NCI-H748 (cell line): ENCODE measurements at regions not wholly inside any gene's neighbourhood (a gene's known extent, or its start where the extent isn't known, plus 50 kb on each side); places are given as distances from the start of the nearest gene placed in this dataset.
"Not testable (repeated sequence)": the region's sequence is repeated elsewhere in the genome, so short reads cannot be mapped to it uniquely, and the experiment has no call there.

Source experiments
- DNase-seq: peaks from one replicate; lab custom pipeline; 2025; ENCODE audit not compliant: unreplicated experiment; lab: John Stamatoyannopoulos, UW

DNA sequence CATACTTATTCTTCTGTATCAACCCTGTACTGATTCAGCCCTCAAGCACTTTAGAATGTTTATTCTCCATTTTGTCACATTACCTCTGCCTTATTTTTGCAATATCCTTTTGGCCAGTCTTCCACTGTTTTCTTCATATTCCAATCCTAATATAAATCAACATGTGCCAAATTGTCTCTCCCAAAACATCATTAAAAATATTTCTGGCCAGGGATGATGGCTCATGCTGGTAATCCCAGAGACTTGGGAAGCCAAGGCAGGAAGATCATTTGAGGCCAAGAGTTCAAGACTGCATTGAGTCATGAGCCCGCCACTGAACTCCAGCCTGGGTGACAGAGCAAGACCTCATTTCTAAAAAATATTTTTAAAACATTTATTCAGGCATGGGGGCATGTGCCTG lies 641.4 kb upstream of the CBLB start:
- DNase-seq, result no peak

DNA sequence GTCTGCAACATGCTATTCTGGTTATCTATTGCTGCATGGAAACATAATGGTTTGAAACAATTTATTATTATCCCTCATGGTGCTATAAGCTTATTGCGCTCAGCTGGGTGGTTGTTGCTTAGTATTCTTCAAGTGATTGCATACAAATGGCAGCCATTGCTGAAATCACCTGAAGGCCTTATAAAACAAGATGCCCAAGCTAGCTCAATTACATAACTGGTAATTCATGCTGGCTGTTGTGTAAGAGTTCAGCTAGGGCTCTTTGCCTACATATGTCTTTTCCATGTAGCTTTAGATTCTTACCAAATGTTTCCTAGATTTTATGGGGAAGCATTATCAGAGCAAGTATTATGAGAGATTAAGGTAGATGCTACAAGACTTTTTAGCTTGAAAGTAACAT lies 644.0 kb upstream of the CBLB start:
- DNase-seq, result no peak

DNA sequence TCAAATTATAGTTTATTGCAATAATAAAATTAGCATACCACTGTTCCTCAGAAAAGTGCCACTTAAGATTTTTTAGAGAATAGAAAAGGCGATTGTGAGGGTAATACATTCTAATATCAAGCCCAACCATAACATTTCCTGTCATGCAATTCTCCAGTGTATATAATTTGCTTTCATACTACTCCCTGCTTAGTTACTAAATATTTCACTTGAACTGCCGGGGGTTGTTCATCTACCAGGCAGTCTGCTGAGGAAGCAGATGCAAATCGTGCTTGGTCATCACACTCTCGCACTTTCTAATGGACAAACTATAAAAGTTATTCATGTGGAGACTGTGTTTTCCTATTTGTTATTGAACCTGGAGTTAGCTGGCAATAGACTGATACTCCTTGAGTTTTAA lies 645.6 kb upstream of the CBLB start:
- DNase-seq, result no peak

DNA sequence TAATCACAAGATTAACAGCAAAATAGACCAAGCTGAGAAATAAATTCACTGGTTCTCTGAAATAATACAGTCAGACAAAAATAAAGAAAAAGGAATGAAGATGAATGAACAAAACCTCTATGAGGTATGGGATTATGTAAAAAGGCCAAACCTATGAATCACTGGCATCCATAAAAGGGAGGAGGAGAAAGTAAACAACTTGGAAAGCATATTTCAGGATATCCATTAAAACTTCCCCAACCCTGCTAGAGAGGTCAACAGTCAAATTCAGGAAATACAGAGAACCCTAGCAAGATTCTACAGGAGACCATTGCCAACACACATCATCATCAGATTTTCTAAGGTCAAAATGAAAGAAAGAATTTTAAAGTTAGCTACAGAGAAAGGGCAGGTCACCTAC lies 649.7 kb upstream of the CBLB start:
- no peak for DNase-seq

DNA sequence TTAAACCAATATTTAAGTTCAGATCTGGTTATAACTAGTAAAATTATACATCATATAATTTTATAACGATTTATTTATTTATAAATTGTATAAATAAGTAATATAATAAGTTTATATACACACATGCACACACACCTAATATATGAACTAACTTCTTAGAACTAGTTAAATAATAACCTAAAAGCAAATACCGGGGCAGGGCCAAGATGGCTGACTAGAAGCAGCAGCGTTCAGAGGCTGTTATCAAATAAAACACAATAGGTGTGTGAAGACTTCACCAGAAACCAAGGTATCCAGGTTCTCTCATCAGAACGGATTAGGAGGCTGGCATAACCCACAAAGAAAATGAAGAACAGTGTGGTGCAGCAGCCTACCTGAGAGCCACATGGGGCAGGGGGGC lies 653.6 kb upstream of the CBLB start:
- no peak for DNase-seq

DNA sequence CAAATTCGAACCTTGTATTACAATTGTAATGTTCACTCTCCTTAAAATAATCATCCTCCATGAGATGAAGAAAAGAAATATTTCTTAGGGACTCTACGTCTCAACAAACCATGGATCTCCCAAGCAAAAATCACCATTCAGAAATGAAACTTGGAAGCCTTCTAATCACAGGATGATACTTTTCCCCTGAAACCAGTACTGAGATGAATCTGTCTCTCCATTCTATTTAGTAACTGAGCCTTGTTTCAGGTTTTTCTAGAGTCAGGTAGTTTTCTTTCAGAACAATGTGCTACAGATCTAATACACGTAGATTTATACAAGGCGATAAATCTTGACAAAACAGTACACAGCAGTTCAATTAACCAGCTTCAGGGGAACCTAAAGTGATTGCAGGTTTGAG lies 660.1 kb upstream of the CBLB start:
- DNase-seq, result no peak

DNA sequence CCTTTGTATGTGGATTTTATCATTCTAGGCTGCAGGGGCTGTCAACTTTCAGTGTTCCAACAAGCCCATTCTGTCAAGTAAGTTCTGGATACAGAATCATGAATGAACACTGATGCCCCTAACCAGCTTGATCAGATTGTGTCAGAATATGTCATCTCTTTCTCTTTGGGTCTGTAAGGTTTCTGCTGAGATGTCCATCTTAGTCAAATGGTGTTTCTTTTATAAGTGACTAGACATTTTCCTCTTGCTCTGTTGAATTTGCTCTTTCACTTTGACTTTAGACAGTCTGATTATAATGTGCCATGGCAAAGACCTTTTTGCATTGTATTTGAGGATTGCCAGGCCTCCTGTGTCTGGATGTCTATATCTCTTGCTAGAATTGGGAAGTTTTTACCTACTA lies 660.9 kb upstream of the CBLB start:
- DNase-seq, result no peak

DNA sequence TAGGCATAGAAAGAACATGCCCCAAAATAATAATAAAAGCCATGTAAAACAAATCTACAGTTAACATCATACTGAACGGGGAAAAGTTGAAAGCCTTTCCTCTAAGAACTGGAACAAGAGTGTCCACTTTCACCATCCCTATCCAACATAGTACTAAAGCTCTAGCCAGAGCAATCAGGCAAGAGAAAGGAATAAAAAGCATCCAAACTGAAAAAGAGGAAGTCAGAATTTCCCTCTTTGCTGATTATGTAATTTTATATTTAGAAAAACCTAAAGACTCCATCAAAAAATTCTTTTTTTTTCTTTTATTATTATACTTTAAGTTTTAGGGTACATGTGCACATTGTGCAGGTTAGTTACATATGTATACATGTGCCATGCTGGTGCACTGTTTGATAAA lies 661.6 kb upstream of the CBLB start:
- no peak for DNase-seq

DNA sequence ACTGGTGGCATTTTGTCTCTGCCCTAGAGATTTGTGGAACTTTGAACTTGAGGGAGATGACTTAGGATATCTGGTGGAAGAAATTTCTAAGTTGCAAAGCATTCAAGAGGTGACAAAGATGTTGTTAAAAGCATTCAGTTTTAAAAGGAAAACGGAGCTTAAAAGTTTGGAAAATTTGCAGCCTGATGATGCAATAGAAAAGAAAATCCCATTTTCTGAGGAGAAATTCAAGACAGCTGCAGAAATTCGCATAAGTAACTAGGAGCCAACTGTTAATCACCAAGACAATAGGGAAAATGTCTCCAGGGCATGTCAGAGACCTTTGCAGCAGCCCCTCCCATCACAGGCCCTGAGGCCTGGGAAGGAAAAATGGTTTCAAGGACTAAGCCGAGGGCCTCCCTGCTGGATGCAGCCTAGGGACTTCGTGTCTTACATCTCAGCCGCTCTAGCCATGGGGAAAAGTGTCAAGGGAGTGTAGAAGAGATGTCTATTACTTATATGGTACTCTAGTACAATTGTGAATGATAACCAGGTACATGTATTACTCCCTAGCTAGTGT lies 663.0 kb upstream of the CBLB start:
- DNase-seq, result not testable (repeated sequence)

DNA sequence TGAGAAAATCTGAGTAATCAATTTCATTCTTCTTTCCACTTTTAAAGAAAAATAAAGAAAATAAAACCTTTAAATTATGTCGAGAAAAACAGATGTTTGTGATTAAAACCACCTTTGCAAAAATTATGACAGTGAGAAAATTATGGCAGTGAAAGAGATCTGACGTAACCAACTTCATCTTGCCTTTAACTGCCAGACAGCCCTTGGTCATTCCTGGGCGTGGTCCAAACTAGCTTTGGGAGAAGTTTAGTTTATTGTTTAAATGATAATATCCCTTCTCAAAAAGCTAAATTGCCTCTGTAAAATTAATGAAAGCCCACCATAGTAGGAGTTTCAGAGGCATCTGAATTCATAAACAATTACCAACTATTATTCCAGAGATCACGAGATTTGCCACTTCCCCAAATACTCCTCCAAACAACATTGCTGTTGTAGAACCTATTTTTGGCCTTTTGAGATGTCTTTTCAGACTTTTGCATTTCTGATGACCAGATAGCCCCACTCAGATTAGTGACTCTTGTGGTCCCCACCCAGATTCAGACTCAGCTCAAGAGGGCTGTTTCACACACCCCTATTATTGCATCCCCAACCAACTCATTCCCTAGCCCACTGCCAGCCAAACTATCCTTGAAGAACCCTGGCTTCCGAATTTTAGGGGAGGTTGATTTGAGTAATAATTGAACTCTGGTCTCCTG lies 664.4 kb upstream of the CBLB start:
- DNase-seq, result no peak

DNA sequence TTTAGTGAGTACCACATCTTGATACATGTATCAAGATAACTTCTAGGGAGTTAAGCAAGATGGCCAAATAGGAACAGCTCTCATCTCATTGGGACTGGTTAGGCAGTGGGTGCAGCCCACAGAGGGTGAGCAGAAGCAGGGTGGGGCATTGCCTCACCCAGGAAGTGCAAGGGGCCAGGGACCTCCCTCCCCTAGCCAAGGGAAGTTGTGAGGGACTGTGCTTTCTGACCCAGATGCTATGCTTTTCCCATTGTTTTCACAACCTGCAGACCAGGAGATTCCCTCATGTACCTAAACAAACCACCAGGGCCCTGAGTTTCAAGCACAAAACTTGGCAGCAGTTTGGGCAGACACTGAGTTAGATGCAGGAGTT lies 665.0 kb upstream of the CBLB start:
- DNase-seq, result no peak

DNA sequence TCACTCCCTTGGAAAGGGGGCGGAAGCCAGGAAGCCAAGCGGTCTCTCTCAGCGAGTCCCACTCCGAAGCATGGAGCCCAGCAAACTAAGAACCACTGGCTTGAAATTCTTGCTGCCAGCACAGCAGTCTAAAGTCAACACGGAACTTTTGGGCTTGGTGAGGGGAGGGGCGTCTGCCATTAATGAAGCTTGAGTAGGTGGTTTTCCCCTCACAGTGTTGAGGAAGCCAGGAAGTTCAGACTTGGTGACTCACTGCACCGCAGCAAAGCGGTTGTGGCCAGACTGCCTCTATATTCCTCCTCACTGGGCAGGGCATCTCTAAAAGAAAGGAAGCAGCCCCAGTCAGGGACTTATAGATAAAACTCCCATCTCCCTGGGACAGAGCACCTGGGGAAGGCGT lies 665.4 kb upstream of the CBLB start:
- no peak for DNase-seq

DNA sequence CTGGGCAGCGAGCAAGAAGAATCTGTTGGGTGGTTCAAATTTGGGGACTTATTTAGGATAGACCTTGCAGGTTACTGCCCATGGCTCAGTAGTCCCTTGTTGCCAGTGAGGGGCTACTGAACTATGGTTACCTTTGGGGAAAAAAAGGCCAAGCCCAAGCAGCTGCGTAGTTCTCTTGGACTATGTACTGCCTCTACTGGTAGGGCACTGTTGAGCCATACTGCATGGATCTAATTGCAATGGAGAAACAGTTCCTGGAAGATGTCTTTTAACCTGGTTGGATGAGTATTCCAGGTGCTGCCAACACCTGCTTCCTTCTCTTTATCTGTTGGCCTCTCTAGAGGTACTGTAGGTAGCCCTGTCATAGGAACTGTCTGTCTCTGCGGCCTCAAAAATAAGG lies 671.9 kb upstream of the CBLB start:
- no peak for DNase-seq

DNA sequence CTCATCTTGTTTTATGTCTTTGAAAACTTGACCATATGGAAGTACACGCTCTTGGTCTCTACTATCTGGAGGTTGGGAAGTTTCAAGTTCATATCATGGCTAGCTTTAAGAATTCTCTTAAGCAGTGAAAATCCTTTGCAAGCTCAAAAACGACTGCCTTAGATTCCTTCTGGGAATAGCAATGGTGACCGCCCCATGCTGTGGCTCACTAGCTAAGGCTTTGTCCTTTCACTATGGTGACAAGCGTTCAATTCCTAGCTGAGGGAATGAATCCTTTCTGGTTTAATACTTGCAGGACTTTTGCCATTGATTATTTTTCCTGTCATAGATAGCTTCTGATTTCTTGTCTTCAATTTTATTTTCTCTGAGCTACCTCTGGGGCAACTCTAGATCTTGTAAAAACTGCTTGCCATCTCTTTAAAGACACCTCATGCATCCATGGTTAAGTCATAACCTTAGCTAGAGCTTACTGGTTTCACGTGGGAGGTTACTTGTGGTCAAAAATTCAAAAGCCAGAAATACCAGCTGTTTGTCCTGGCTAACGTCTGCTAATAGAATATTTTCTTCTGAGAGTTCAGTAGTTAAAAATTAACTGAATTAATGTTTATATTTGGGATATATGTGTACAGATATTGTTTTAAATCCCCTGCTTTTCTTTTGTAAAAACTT lies 673.4 kb upstream of the CBLB start:
- DNase-seq, result no peak

DNA sequence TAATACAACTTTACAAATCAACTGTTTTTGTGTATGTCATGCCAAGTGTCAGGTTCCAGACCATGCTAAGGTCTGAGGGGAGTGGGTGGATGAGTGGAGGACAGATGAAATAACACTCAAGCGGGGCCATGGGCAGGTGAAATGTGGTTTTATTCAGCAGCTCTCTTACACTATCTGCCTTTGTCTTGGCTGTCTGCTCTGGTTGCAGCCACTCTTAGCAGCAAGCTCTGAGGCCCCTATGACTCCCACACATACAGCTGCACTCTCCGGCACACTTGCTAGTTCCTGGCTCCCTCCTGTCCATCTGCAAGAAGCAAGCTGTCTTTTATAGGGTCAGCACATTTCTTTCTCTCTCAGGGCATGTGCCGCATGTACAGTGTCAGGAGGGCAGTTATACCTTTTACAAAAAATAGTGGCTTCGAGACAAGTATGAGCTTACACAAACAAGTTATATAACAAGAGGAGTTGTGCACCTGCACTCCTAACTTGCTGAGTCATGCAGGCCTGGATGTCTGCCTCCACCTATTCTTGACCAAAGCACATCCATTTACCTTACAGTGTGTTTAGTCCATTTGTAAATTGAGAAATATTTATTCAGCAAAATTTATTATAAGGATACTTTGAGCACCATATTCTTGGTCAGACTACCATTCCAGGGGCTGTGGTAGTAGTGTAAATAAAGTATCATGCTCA lies 683.7 kb upstream of the CBLB start:
- peak; percentile 7 for DNase-seq

DNA sequence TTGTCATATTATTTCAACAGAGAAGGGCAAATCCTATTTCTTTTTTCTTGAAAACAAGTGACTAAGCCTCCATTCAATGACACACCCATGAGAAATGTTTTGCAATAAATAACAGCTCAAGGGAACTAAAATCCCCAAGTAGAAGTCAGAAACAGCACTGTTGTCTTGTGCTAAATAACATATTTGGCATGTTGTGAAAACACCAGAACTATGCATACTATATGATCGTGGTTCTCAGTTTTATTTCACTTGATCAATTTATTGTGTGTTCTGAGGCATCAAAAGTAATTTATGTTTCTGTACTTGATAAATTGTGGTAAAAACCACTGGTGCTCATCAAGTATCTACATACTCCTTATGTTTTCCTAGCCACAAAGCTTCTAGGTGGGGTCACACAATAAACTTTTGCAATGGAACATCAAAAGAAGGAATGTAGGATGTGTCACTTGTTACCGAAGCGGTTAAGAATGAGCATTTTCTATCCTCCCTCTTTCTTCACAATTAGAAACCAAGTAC lies 691.7 kb upstream of the CBLB start:
- DNase-seq, result no peak

DNA sequence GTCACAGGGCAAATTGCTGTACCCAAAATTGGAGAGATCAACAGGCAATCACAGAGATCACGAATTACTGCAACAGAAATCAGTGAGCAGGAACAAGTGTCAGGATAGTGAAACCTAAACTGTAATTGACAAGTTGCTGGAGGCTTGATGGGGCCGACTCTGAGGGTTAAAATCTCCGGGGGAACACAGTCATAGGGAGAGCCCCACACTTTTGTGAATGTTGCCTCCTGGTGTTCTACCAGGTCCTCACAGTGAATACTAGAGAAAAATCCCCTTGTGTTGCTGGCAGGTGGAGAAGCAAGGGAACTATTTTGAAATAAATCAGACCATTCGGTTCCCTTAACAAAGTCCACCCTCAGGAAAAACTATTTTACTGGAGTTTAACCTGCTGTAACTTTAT lies 697.5 kb upstream of the CBLB start:
- peak; percentile 0 for DNase-seq

DNA sequence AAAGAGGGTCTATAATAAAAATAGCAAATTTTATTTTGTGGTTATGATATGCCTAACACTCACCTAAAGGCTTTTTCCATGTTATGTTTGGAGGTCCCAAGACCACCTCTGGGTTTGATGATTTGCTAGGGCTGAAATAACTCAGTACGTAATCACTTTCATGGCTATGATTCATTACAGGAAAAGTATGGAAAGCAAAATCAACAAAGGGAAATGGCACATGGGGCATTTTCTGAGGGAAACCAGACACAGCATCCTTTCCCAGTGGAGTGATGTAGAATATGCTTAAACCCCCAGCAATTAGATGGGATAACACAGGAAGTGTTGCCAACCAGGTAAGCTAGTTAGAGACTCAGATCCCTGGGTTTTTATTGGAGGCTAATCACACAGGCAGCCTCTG lies 701.6 kb upstream of the CBLB start:
- DNase-seq, result no peak

DNA sequence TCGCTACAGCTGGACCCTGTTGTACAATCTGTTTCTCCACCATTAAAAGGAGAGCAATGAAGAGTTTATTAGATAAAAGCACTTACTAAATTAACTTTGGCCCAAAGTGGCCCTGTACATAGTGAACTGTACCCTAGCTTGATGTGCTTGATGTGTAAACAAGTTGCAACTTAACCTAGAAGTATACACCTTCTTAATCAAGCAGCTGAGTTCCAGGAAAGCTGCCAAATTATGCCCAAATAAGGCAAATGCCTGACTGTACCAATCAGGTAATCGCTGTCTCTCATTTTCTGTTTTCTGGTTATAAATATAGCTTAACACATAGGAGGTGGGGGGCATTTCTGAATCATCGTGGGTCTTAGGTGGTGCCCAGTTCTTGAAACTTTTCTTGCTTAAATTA lies 704.8 kb upstream of the CBLB start:
- peak; percentile 2 for DNase-seq

DNA sequence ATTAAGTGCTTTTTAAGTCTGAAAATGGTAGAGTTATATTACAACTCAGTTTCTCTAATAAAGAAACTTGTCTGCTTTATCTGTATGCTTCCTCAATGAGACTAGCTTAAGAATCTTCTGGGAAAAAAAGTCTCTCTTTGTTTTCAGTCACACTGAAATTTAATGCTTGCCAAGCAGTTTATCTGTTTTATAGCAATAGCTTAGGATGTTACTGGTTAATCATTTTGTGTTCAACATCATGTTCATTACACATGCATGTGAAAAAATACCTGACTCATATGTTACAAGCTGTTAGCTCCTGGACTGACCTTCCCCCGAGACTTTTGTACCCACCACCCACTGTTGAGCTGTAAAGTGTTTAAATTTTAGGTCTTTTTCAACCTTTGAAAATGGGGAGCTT lies 706.2 kb upstream of the CBLB start:
- no peak for DNase-seq

DNA sequence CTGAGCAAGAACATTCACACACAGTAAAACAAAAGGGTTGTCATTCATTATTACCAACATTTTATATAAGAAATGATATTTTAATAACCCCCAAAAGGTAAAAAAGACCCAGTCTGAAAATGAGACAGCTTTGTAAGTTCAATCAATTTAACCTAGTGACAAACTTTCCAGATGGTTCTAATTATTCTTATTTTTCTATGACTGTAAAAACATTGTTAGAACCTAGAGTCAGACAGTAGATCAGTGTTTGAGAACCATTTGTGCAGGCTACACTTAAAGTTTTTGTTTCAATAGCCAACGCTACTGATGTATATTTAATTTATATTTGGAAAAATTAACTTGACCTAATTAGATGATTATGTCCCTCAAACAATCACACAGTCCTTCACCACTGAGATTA lies 708.4 kb upstream of the CBLB start:
- no peak for DNase-seq

DNA sequence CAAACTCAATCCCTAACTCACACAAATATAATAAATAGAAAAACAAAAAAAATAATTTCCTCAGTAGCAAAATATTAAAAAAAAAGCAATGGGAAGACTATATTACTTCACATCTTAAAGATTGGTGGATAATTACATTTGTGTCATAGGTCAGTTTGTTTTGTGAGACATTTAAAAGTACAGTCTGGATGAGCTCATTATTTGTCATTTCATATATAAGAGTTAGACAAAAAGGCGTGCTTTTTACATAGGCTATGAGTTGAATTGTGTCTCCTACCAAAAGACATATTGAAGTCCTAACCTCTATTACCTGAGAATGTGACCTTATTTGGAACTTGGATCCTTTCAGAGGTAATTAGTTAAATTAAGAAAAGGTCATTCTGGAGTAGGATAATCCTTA lies 710.1 kb upstream of the CBLB start:
- no peak for DNase-seq
